GM12878 (cell line): ENCODE measurements at regions not wholly inside any gene's neighbourhood (a gene's known extent, or its start where the extent isn't known, plus 50 kb on each side); places are given as distances from the start of the nearest gene placed in this dataset.

Source experiments
- ATAC-seq: fragments of 200-7000 bp; cut with Tn5 transposase; 3 replicates; pipeline ENCODE4 v1.9.1; 2020; ENCODE audit warnings: mild to moderate bottlenecking, moderate library complexity
- BruUV-seq: library from RNA; stranded (reverse); fragments of 400-500 nt; replicated peaks from 2 replicates; lab custom pipeline; 2021; lab: Mats Ljungman, UMichigan
- CTCF ChIA-PET: fragments of 300-600 bp; sonication (Branson Sonifier 250); formaldehyde crosslinking; extraction: SDS; loops from one replicate; lab custom pipeline; 2021; ENCODE audit warnings: inconsistent platforms; lab: Yijun Ruan, JAX
- POLR2A ChIA-PET: fragments of 350-600 bp; formaldehyde crosslinking; extraction: SDS; loops from one replicate; lab custom pipeline; 2021; ENCODE audit warnings: inconsistent platforms; lab: Charles Lee
- RAD21 ChIA-PET: fragments of 300-600 bp; sonication (Branson Sonifier 250); formaldehyde crosslinking; loops from one replicate; lab custom pipeline; 2023; ENCODE audit warnings: antibody characterized with exemption; ENCODE audit not compliant: unreplicated experiment; lab: Charles Lee
- SMC1A ChIA-PET: fragments of 300-600 bp; sonication (Branson Sonifier 250); formaldehyde crosslinking; loops from one replicate; lab custom pipeline; 2023; ENCODE audit not compliant: unreplicated experiment, uncharacterized antibody; lab: Charles Lee
- DNase-seq: peaks from one replicate; pipeline ENCODE4 v3.0.0-alpha.2; 2011; ENCODE audit warnings: low read depth, low spot score
- FAIRE-seq: peaks from 3 replicates; lab custom pipeline; 2011; peaks lifted over from hg19 to GRCh38; lab: Jason Lieb, UNC
- H2AFZ ChIP-seq: 2 replicates; pipeline ENCODE4 v1.6.0; 2011; ENCODE audit warnings: low read depth, low read length, control low read depth; ENCODE audit not compliant: control insufficient read depth
- H3K27ac ChIP-seq: 2 replicates; pipeline ENCODE4 v1.5.1; 2011; ENCODE audit warnings: control low read depth; ENCODE audit not compliant: control insufficient read depth, insufficient read depth
- H3K27me3 ChIP-seq, 2 experiments: replicated peaks in 1 of 2; 2 replicates each; pipeline versions ENCODE4 v1.6.0 to v1.6.1; 2011; ENCODE audit warnings: low read length in 1 of 2; ENCODE audit not compliant: control insufficient read depth in 2 of 2, insufficient read depth in 2 of 2
- H3K36me3 ChIP-seq, 2 experiments: 2 replicates each; pipeline ENCODE4 v1.5.1; 2011; ENCODE audit warnings: low read length in 1 of 2; ENCODE audit not compliant: control insufficient read depth in 2 of 2, insufficient read depth in 2 of 2
- H3K4me1 ChIP-seq: 2 replicates; pipeline ENCODE4 v1.6.1; 2011; ENCODE audit warnings: mild to moderate bottlenecking, low read length, moderate library complexity, mixed read lengths; ENCODE audit not compliant: control insufficient read depth, insufficient read depth
- H3K4me2 ChIP-seq: 2 replicates; pipeline ENCODE4 v1.6.0; 2011; ENCODE audit warnings: control low read depth; ENCODE audit not compliant: control insufficient read depth, insufficient read depth
- H3K4me3 ChIP-seq: fragments of 200-600 bp; sonication (generic); 2 replicates; pipeline ENCODE4 v1.5.1; 2016
- H3K79me2 ChIP-seq: 2 replicates; pipeline ENCODE4 v1.6.0; 2011; ENCODE audit warnings: low read length; ENCODE audit not compliant: control insufficient read depth, insufficient read depth
- H3K9ac ChIP-seq: 2 replicates; pipeline ENCODE4 v1.8.0; 2011; ENCODE audit warnings: low read length, control low read depth, mixed read lengths; ENCODE audit not compliant: control insufficient read depth, insufficient read depth
- H3K9me3 ChIP-seq: replicated peaks from 3 replicates; pipeline ENCODE4 v1.5.1; 2011; ENCODE audit warnings: mild to moderate bottlenecking, low read length; ENCODE audit not compliant: control insufficient read depth, insufficient read depth
- H4K20me1 ChIP-seq: 2 replicates; pipeline ENCODE4 v1.6.0; 2011; ENCODE audit not compliant: control insufficient read depth, insufficient read depth
- CEBPZ ChIP-seq: fragments of 150-350 bp; IDR thresholded peaks from 2 replicates; pipeline ENCODE4 v1.6.1; 2016; ENCODE audit warnings: low read depth, low read length
- FOXM1 ChIP-seq: IDR thresholded peaks from 2 replicates; pipeline ENCODE4 v1.6.1; 2012; ENCODE audit warnings: low read depth, mild to moderate bottlenecking, inconsistent platforms, low read length, moderate library complexity
- IKZF1 ChIP-seq: fragments of 450-650 bp; conservative IDR thresholded peaks from 2 replicates; pipeline ENCODE4 v1.6.1; 2017; ENCODE audit warnings: antibody characterized with exemption, mild to moderate bottlenecking
- JUNB ChIP-seq: IDR thresholded peaks from 2 replicates; pipeline ENCODE4 v1.6.1; 2016; ENCODE audit warnings: antibody characterized with exemption, mild to moderate bottlenecking
- PAX8 ChIP-seq: fragments of 450-650 bp; IDR thresholded peaks from 2 replicates; pipeline ENCODE4 v1.6.1; 2017; ENCODE audit warnings: mild to moderate bottlenecking, moderate library complexity
- POU2F2 ChIP-seq: IDR thresholded peaks from 3 replicates; pipeline ENCODE4 v1.6.1; 2011; ENCODE audit warnings: low read depth, mild to moderate bottlenecking, low read length, borderline replicate concordance
- SIN3A ChIP-seq: IDR thresholded peaks from 2 replicates; pipeline ENCODE4 v1.6.1; 2012; ENCODE audit warnings: low read depth, low read length, improper control_type of control experiment
- SIX5 ChIP-seq: IDR thresholded peaks from 2 replicates; pipeline ENCODE4 v1.6.1; 2011; ENCODE audit warnings: mild to moderate bottlenecking, low read depth, low read length, moderate library complexity; ENCODE audit not compliant: severe bottlenecking
- SKIL ChIP-seq: fragments of 450-650 bp; IDR thresholded peaks from 2 replicates; pipeline ENCODE4 v1.6.1; 2017; ENCODE audit warnings: mild to moderate bottlenecking, low read depth, inconsistent platforms; ENCODE audit not compliant: poor library complexity, severe bottlenecking
- SMAD1 ChIP-seq: fragments of 450-650 bp; IDR thresholded peaks from 2 replicates; pipeline ENCODE4 v1.6.1; 2018; ENCODE audit warnings: mild to moderate bottlenecking, low read depth; ENCODE audit not compliant: partially characterized antibody
- SMC3 ChIP-seq: IDR thresholded peaks from 2 replicates; pipeline ENCODE4 v1.6.1; 2011; ENCODE audit warnings: low read length, improper control_type of control experiment, borderline replicate concordance
- USF2 ChIP-seq: IDR thresholded peaks from 2 replicates; pipeline ENCODE4 v1.6.1; 2011; ENCODE audit warnings: low read depth, low read length, improper control_type of control experiment, borderline replicate concordance
- WGBS: methylation state at CpG from one replicate; pipeline ENCODE4 v1.1.6; 2016; ENCODE audit warnings: low lambda C conversion rate; ENCODE audit not compliant: insufficient replicate concordance, insufficient coverage; ENCODE audit errors: missing lambda C conversion rate; 5-methylcytosine and 5-hydroxymethylcytosine counted together
- in situ Hi-C: fragments of 300-500 bp; cut with MboI; formaldehyde crosslinking; loops from 9 replicates; pipeline ENCODE4 v1.14.3; 2018; ENCODE audit warnings: mixed read lengths
- intact Hi-C: fragments of 100-400 bp; cut with micrococcal nuclease; formaldehyde crosslinking; loops from one replicate; pipeline ENCODE4 v1.14.2; 2022; ENCODE audit not compliant: unreplicated experiment

GRCh38 chr6:63444768-63445167 lies 125.0 kb upstream of the LGSN start:
- H3K4me1 ChIP-seq: no peaks in the 10 kb centered on the region
- DNase-seq (no peak), ATAC-seq (no peak), FAIRE-seq (no peak)
- ChIA-PET SMC1A (interaction anchor here (0.9 kb wide), 1 partner anchor 17 kb away, joined by 3 read pairs; no protein-coding TSS in a partner anchor), POLR2A (no interaction called here), RAD21 (no interaction called here), CTCF (interaction anchor here (0.6 to 1.0 kb wide), 3 partner anchors 13 to 386 kb away, joined by 3 read pairs; no protein-coding TSS in a partner anchor)
- H3K36me3 ChIP-seq: no peaks in the 10 kb centered on the region
- in situ Hi-C loops: no loop called here
- H3K27me3 ChIP-seq: no peaks in the 10 kb centered on the region
- TF ChIP-seq PAX8: no peak
- TF ChIP-seq CEBPZ: no peak
- TF ChIP-seq IKZF1: no peak
- no peak for TF ChIP-seq POU2F2
- TF ChIP-seq USF2: no peak
- no peak for TF ChIP-seq SKIL
- no peak for TF ChIP-seq SIX5
- no peak for TF ChIP-seq JUNB
- no peak for TF ChIP-seq SMC3
- no peak for TF ChIP-seq SIN3A
- TF ChIP-seq SMAD1: no peak
- TF ChIP-seq FOXM1: no peak
- H3K9me3 ChIP-seq: no peaks in the 10 kb centered on the region; the same call in 2 of the 3 replicates
- no peaks in the 10 kb centered on the region for H4K20me1 ChIP-seq
- no TSS peak for BruUV-seq
- intact Hi-C loops: no loop called here
- no peak overlapping the region for H3K4me3 ChIP-seq
- 73% methylated on average over 7 of the region's 7 CpGs for WGBS
- no peak overlapping the region for H3K4me2 ChIP-seq
- no peak overlapping the region for H2AFZ ChIP-seq
- no peak overlapping the region for H3K9ac ChIP-seq
- no peak overlapping the region for H3K27ac ChIP-seq
- H3K79me2 ChIP-seq: no peaks in the 10 kb centered on the region
